Cardiac fibroblast (primary cell): ENCODE measurements at regions not wholly inside any gene's neighbourhood (a gene's known extent, or its start where the extent isn't known, plus 50 kb on each side); places are given as distances from the start of the nearest gene placed in this dataset.

Experiments
- DNase-seq, 2 donors: peaks; one replicate each; pipeline versions ENCODE4 v3.0.0 to v3.0.0-alpha.2; 2010; ENCODE audit warnings: low read depth in 2 of 2
- H3K4me3 ChIP-seq, 2 donors: replicated peaks in 1 of 2; 1 replicate in 1 of 2; 2 replicates in 1 of 2; pipeline ENCODE4 v1.5.1; 2011; ENCODE audit warnings: low read depth in 2 of 2, low read length in 2 of 2, mild to moderate bottlenecking in 2 of 2, moderate library complexity in 1 of 2
- CTCF ChIP-seq: IDR thresholded peaks from one replicate; pipeline ENCODE4 v1.5.1; 2011; ENCODE audit warnings: low read depth, mild to moderate bottlenecking, low read length, inconsistent platforms

DNA sequence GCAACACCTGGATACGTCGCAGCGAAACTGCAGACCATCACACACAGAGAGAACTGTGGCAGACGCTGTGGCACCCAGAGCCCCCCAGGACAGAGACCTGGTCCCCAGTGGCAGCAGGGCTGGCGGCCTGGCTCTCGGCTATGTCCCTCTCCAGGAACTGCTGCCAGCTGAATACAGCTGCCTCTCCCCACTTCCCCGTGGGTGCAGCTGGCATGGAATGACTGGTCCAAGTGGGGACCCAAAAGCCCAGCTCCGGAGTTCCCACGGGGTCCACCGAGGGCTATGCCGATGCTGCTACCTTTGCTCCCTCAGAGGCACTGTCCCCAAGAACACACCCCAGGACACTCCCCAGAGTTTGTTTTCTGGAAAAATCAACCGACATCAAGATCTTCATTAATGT, 67.8 kb upstream of the GATA2 start:
- no peak for TF ChIP-seq CTCF
- DNase-seq, result no peak
- no peak overlapping the region for H3K4me3 ChIP-seq

GRCh38 chr3:128559486-128560225, 66.7 kb upstream of the GATA2 start:
- TF ChIP-seq CTCF, result no peak
- no peak for DNase-seq
- no peak overlapping the region for H3K4me3 ChIP-seq

DNA sequence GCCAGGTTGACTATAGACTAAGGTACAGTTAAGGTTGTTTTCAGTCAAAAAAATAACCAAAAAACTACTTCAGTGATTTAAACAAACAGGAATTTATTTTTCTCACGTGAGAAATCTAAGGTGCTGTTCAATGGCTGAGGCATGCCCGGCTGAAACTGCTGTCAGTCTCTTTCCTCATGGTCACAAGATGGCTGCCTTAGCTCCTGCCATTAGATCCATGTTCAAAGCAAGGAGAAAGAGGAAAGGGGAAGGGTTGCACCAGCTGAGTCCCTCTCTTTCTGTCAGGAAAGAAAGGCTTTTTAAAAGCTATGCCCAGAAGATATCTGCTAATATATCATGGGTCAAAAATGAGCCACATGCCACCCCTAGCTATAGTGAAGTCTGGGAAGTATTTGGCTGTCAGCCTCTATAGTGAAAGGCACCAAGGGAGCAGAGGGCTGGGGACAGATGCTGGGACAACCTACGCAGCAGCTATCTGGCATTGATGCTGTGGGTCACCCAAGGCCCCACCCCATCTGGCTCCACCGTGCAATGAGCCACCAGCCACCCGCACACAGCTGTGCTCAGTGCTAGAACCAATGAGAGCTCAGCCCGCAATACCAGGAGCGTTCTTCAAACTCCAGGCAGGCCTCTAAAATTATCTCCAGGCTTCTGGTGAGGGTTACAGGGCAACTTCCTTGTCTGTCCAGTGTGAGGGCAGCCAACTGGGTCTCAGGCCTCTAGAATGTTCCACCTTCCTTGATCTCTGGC, 64.7 kb upstream of the GATA2 start:
- TF ChIP-seq CTCF, result no peak
- DNase-seq, result no peak
- no peak overlapping the region for H3K4me3 ChIP-seq

DNA sequence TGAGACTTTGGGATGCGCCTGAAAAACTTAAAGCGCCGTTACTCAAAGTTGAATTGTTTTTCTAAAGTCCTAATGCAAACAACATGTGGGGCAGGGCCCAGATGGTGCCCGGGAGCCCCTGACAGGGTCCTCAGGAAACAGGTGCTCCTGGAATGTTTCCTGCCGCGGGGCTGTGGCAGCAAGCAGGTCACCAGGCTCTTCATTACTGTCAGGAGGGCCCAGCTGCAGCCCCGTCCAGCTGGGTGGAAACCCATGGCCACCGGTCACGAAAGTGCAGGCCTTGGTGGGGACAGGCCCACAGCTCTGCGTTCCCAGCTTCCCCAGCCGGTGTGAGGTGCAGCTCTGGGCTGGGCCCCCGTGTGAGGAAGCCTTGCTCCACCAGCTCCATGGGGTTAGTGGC, 63.9 kb upstream of the GATA2 start:
- TF ChIP-seq CTCF, result no peak
- no peak overlapping the region for H3K4me3 ChIP-seq
- no peak for DNase-seq

DNA sequence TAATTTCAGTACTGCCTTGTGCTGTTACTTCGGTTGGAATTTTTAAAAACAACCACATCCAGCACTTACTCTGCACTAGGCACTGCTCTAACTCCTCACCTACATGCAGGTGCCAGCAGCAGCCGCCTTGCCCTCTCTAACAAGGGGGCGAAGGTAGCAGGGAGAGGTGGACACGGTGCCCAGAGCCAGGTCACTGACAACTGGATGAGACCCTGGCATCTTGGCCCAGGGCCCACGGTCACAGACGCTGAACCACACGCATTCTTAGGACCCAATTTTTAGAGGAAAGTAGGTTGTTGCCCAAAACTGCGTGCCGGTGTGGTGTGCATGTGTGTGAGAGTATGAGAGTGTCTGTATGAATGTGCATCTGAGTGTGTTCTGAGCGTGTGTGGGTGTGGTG, 63.4 kb upstream of the GATA2 start:
- TF ChIP-seq CTCF, result no peak
- DNase-seq, result no peak
- H3K4me3 ChIP-seq, result no peak overlapping the region

DNA sequence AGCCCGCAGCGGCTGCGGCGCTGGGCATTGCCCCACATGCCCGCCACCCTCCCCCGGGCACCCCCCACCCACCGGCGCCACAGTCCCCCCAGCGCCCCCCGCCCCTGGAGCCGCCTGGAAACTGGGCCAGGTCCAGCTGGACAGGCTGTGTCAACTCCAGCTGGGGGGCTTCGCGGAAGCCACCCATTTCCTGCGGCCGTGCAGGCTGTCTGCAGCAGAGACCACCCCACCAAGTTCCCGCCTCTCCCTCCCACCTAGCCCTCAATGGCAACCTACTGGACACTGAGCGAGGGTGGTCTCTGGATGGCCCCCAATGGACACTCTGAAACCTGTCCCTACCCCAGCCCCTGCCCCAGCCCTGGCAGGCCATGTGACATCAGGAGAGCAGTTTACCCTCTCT, 62.8 kb upstream of the GATA2 start:
- no peak for DNase-seq
- no peak overlapping the region for H3K4me3 ChIP-seq
- TF ChIP-seq CTCF, result no peak
